A549 (cell line): ENCODE measurements at regions not wholly inside any gene's neighbourhood (a gene's known extent, or its start where the extent isn't known, plus 50 kb on each side); places are given as distances from the start of the nearest gene placed in this dataset.

Source experiments
- ATAC-seq, 2 experiments: fragments of 200-7000 bp in 1 of 2; fragments of >200 bp in 1 of 2; cut with Nextera tagmentation in 1 of 2; cut with Tn5 transposase in 1 of 2; 3 replicates each; pipeline versions ENCODE4 v1.8.0 to v1.9.1; 2018 to 2020; ENCODE audit warnings: mild to moderate bottlenecking in 1 of 2, moderate library complexity in 1 of 2
- CTCF ChIA-PET: fragments of 300-600 bp; sonication (Branson Sonifier 250); formaldehyde crosslinking; extraction: SDS; loops from one replicate; lab custom pipeline; 2021; ENCODE audit warnings: antibody characterized with exemption, inconsistent platforms; lab: Yijun Ruan, JAX
- POLR2A ChIA-PET: fragments of 350-600 bp; formaldehyde crosslinking; extraction: SDS; loops from one replicate; lab custom pipeline; 2021; ENCODE audit warnings: antibody characterized with exemption, inconsistent platforms; lab: Yijun Ruan, JAX
- DNase-seq, 2 experiments: peaks; one replicate each; pipeline versions ENCODE4 v3.0.0 to v3.0.0-alpha.2; 2011 to 2016; ENCODE audit warnings: low read depth in 1 of 2, low spot score in 1 of 2
- FAIRE-seq: peaks from 2 replicates; lab custom pipeline; 2011; peaks lifted over from hg19 to GRCh38; lab: Jason Lieb, UNC
- H3K27ac ChIP-seq, 2 experiments: fragments of >200 bp; sonication (Bioruptor Twin); formaldehyde crosslinking; 3 replicates each; pipeline ENCODE4 v1.5.1; 2016 to 2017
- H3K4me1 ChIP-seq: fragments of >200 bp; sonication (Bioruptor Twin); formaldehyde crosslinking; 3 replicates; pipeline ENCODE4 v1.6.1; 2016
- H3K4me2 ChIP-seq: fragments of >200 bp; sonication (Bioruptor Twin); formaldehyde crosslinking; 3 replicates; pipeline ENCODE4 v1.6.1; 2016
- H3K4me3 ChIP-seq: fragments of >200 bp; sonication (Bioruptor Twin); formaldehyde crosslinking; 3 replicates; pipeline ENCODE4 v1.5.1; 2016
- H3K9me3 ChIP-seq: fragments of >200 bp; sonication (Bioruptor Twin); formaldehyde crosslinking; 3 replicates; pipeline ENCODE4 v1.6.1; 2016
- ATOH8 ChIP-seq: fragments of 250-450 bp; sonication (Bioruptor Pico); IDR thresholded peaks from 2 replicates; pipeline ENCODE4 v1.5.0; 2020; ENCODE audit warnings: low read depth, mild to moderate bottlenecking, moderate library complexity
- CBX8 ChIP-seq: fragments of 200-600 bp; sonication (generic); IDR thresholded peaks from 2 replicates; pipeline ENCODE4 v1.6.1; 2016
- CEBPB ChIP-seq, 2 experiments: fragments of >200 bp in 1 of 2; sonication (Bioruptor Twin) in 1 of 2; formaldehyde crosslinking in 1 of 2; IDR thresholded peaks; 2 replicates each; pipeline ENCODE4 v1.6.1; 2012 to 2016
- E2F6 ChIP-seq: IDR thresholded peaks from 2 replicates; pipeline ENCODE4 v1.6.1; 2012; ENCODE audit warnings: low read depth, borderline replicate concordance
- EHMT2 ChIP-seq: fragments of 200-600 bp; sonication (generic); IDR thresholded peaks from 2 replicates; pipeline ENCODE4 v1.6.1; 2016; ENCODE audit warnings: antibody characterized with exemption, low read depth, mild to moderate bottlenecking, moderate library complexity
- ELK1 ChIP-seq: fragments of 150-350 bp; IDR thresholded peaks from 2 replicates; pipeline ENCODE4 v1.6.1; 2014; ENCODE audit warnings: low read depth, mild to moderate bottlenecking, low read length
- FOXS1 ChIP-seq: fragments of 250-450 bp; sonication (Bioruptor Pico); IDR thresholded peaks from 2 replicates; pipeline ENCODE4 v1.5.0; 2020; ENCODE audit warnings: mild to moderate bottlenecking, moderate library complexity
- HDAC2 ChIP-seq: fragments of 200-600 bp; sonication (generic); IDR thresholded peaks from 2 replicates; pipeline ENCODE4 v1.6.1; 2016
- HEYL ChIP-seq: fragments of 250-450 bp; sonication (Bioruptor Pico); IDR thresholded peaks from 2 replicates; pipeline ENCODE4 v1.8.0; 2021; ENCODE audit warnings: mild to moderate bottlenecking, moderate library complexity
- HMGXB4 ChIP-seq: fragments of 250-450 bp; sonication (Bioruptor Pico); IDR thresholded peaks from 2 replicates; pipeline ENCODE4 v1.5.0; 2021; ENCODE audit warnings: mild to moderate bottlenecking, moderate library complexity, borderline replicate concordance
- HOXA7 ChIP-seq: fragments of 250-450 bp; sonication (Bioruptor Pico); IDR thresholded peaks from 2 replicates; pipeline ENCODE4 v1.5.0; 2020; ENCODE audit warnings: mild to moderate bottlenecking, moderate library complexity
- HOXB13 ChIP-seq: fragments of 250-450 bp; sonication (Bioruptor Pico); IDR thresholded peaks from 2 replicates; pipeline ENCODE4 v1.5.0; 2020; ENCODE audit warnings: low read depth, mild to moderate bottlenecking, moderate library complexity
- HOXB5 ChIP-seq: fragments of 250-450 bp; sonication (Bioruptor Pico); IDR thresholded peaks from 2 replicates; pipeline ENCODE4 v1.5.0; 2020; ENCODE audit warnings: mild to moderate bottlenecking, moderate library complexity
- JUNB ChIP-seq: fragments of >200 bp; sonication (Bioruptor Twin); formaldehyde crosslinking; IDR thresholded peaks from 2 replicates; pipeline ENCODE4 v1.6.1; 2016
- KDM1A ChIP-seq: fragments of 200-600 bp; sonication (generic); IDR thresholded peaks from 2 replicates; pipeline ENCODE4 v1.6.1; 2016; ENCODE audit warnings: low read depth, mild to moderate bottlenecking
- MAFK ChIP-seq: fragments of 450-650 bp; IDR thresholded peaks from 2 replicates; pipeline ENCODE4 v1.6.1; 2014; ENCODE audit not compliant: partially characterized antibody
- MAX ChIP-seq: IDR thresholded peaks from 2 replicates; pipeline ENCODE4 v1.6.1; 2012
- MAZ ChIP-seq: fragments of 150-350 bp; IDR thresholded peaks from 2 replicates; pipeline ENCODE4 v1.6.1; 2014; ENCODE audit warnings: antibody characterized with exemption, low read depth, low read length, borderline replicate concordance
- MYC ChIP-seq: IDR thresholded peaks from 2 replicates; pipeline ENCODE4 v1.6.1; 2012; ENCODE audit warnings: mild to moderate bottlenecking, inconsistent platforms, low read length, improper control_type of control experiment, borderline replicate concordance
- NFE2L2 ChIP-seq: fragments of 150-350 bp; conservative IDR thresholded peaks from 2 replicates; pipeline ENCODE4 v1.6.1; 2014; ENCODE audit warnings: low read length
- NR3C1 ChIP-seq: fragments of >200 bp; sonication (Bioruptor Twin); formaldehyde crosslinking; IDR thresholded peaks from 3 replicates; pipeline ENCODE4 v1.6.1; 2017
- POLR2A ChIP-seq: IDR thresholded peaks from 2 replicates; pipeline ENCODE4 v1.6.1; 2012; ENCODE audit warnings: mild to moderate bottlenecking, low read length
- POLR2AphosphoS2 ChIP-seq: conservative IDR thresholded peaks from 2 replicates; pipeline ENCODE4 v1.6.1; 2012; ENCODE audit warnings: low read length, improper control_type of control experiment, inconsistent platforms
- RAD21 ChIP-seq, 2 experiments: fragments of >200 bp in 1 of 2; sonication (Bioruptor Twin) in 1 of 2; formaldehyde crosslinking in 1 of 2; IDR thresholded peaks in 1 of 2; conservative IDR thresholded peaks in 1 of 2; 2 replicates in 1 of 2; 3 replicates in 1 of 2; pipeline ENCODE4 v1.6.1; 2012 to 2018; ENCODE audit warnings: inconsistent platforms in 1 of 2
- RARB ChIP-seq: fragments of 250-450 bp; sonication (Bioruptor Pico); IDR thresholded peaks from 2 replicates; pipeline ENCODE4 v1.8.0; 2021; ENCODE audit warnings: mild to moderate bottlenecking, moderate library complexity
- RCOR1 ChIP-seq: fragments of 150-350 bp; IDR thresholded peaks from 2 replicates; pipeline ENCODE4 v1.6.1; 2014; ENCODE audit warnings: antibody characterized with exemption, low read length, low read depth
- REST ChIP-seq: fragments of 200-600 bp; sonication (generic); IDR thresholded peaks from 2 replicates; pipeline ENCODE4 v1.6.1; 2016; ENCODE audit warnings: antibody characterized with exemption, mild to moderate bottlenecking, moderate library complexity
- RFX5 ChIP-seq: fragments of 450-650 bp; IDR thresholded peaks from 2 replicates; pipeline ENCODE4 v1.7.1; 2014; ENCODE audit warnings: antibody characterized with exemption, mild to moderate bottlenecking, moderate library complexity
- TFCP2L1 ChIP-seq: fragments of 250-450 bp; sonication (Bioruptor Pico); IDR thresholded peaks from 2 replicates; pipeline ENCODE4 v1.5.0; 2021; ENCODE audit warnings: mild to moderate bottlenecking
- TP53 ChIP-seq: fragments of 250-450 bp; sonication (Bioruptor Pico); IDR thresholded peaks from 2 replicates; pipeline ENCODE4 v1.5.0; 2021; ENCODE audit warnings: mild to moderate bottlenecking, moderate library complexity
- USF2 ChIP-seq: fragments of 450-650 bp; IDR thresholded peaks from 2 replicates; pipeline ENCODE4 v1.6.1; 2014; ENCODE audit warnings: antibody characterized with exemption
- ZFP36 ChIP-seq: fragments of 450-650 bp; IDR thresholded peaks from 2 replicates; pipeline ENCODE4 v1.6.1; 2014; ENCODE audit warnings: borderline replicate concordance; ENCODE audit not compliant: partially characterized antibody
- WGBS: methylation state at CpG from one replicate; pipeline ENCODE4 v1.1.6; 2017; ENCODE audit errors: missing lambda C conversion rate; 5-methylcytosine and 5-hydroxymethylcytosine counted together

- CTCF ChIA-PET = interaction anchor here (1.3 kb wide), 1 partner anchor 11 kb away, joined by 5 read pairs; no protein-coding TSS in a partner anchor
- TF ChIP-seq MAZ (no peak), TP53 (CRISPR knock-in tag) (no peak), NR3C1 (no peak), ZFP36 (no peak), TFCP2L1 (no peak), ELK1 (no peak), HOXB13 (CRISPR knock-in tag) (no peak), MYC (no peak), E2F6 (no peak), HOXA7 (CRISPR knock-in tag) (no peak), CEBPB (IDR thresholded peaks at IDR 0.05) (no peak), RARB (CRISPR knock-in tag) (no peak), REST (no peak), MAFK (no peak), KDM1A (no peak), CBX8 (no peak), HOXB5 (CRISPR knock-in tag) (no peak), RFX5 (no peak)
- TF ChIP-seq, all 56 proteins: peak for 0
- 75% methylated on average over 2 of the region's 2 CpGs for WGBS
These were observed 122.3 kb upstream of the MBNL1 start for GRCh38 chr3:152146461-152146860.

GRCh38 chr3:152147748-152148147 lies 121.0 kb upstream of the MBNL1 start:
- no peak overlapping the region for H3K4me3 ChIP-seq
- CTCF ChIA-PET = interaction anchor here (1.1 kb wide), 1 partner anchor 11 kb away, joined by 4 read pairs; no protein-coding TSS in a partner anchor
- FAIRE-seq (no peak), ATAC-seq (no peak), DNase-seq (no peak)
- no peak overlapping the region for H3K27ac ChIP-seq
- no peaks in the 10 kb centered on the region for H3K9me3 ChIP-seq
- POLR2A ChIA-PET = no interaction called here
- H3K4me2 ChIP-seq = no peak overlapping the region
- no peaks in the 10 kb centered on the region for H3K4me1 ChIP-seq
- TF ChIP-seq FOXS1 (no peak), POLR2AphosphoS2 (no peak), ATOH8 (no peak), HDAC2 (no peak), RCOR1 (no peak), POLR2A (no peak), TP53 (CRISPR knock-in tag) (no peak), HOXB5 (CRISPR knock-in tag) (no peak), HOXB13 (CRISPR knock-in tag) (no peak), EHMT2 (no peak), HEYL (CRISPR knock-in tag) (no peak), USF2 (no peak), RAD21 (conservative IDR thresholded peaks at IDR 0.05 in 1 of 2, IDR thresholded peaks at IDR 0.05 in 1 of 2) (no peak), JUNB (no peak), NFE2L2 (no peak), HMGXB4 (CRISPR knock-in tag) (no peak), MAX (no peak)

More at GRCh38 chr3:152146461-152146860, 122.3 kb upstream of the MBNL1 start:
- no peak for ATAC-seq
- Histone ChIP-seq H3K9me3 (no peaks in the 10 kb centered on the region), H3K27ac (no peak overlapping the region), H3K4me3 (no peak overlapping the region), H3K4me2 (no peak overlapping the region), H3K4me1 (no peaks in the 10 kb centered on the region)
- no peak for DNase-seq
- no peak for FAIRE-seq
- POLR2A ChIA-PET = no interaction called here
